DMS114 treated with DMSO at 0.1 percent for 48 hours (cell line): ENCODE measurements at regions not wholly inside any gene's neighbourhood (a gene's known extent, or its start where the extent isn't known, plus 50 kb on each side); places are given as distances from the start of the nearest gene placed in this dataset.

ENCODE experiments used
- DNase-seq: peaks from one replicate; lab custom pipeline; 2025; ENCODE audit not compliant: unreplicated experiment; lab: John Stamatoyannopoulos, UW

- DNase-seq = no peak
Measured at GRCh38 chr11:106327637-106328036, 250.2 kb downstream of the AASDHPPT start.

- no peak for DNase-seq
Measured at GRCh38 chr11:106329273-106330018, 252.0 kb downstream of the AASDHPPT start.

- DNase-seq = no peak
Measured at GRCh38 chr11:106331176-106331575, 253.7 kb downstream of the AASDHPPT start.

- no peak for DNase-seq
Measured at GRCh38 chr11:106333678-106334077, 256.2 kb downstream of the AASDHPPT start.

- no peak for DNase-seq
Measured at GRCh38 chr11:106344394-106344793, 266.9 kb downstream of the AASDHPPT start.

- no peak for DNase-seq
Measured at GRCh38 chr11:106344966-106345365, 267.5 kb downstream of the AASDHPPT start.

GRCh38 chr11:106353031-106353430, 275.6 kb downstream of the AASDHPPT start:
- DNase-seq = no peak

- DNase-seq = no peak
Measured at GRCh38 chr11:106369224-106369623, 291.8 kb downstream of the AASDHPPT start.

GRCh38 chr11:106378513-106379179, 301.2 kb downstream of the AASDHPPT start:
- DNase-seq = no peak

- no peak for DNase-seq
Measured at GRCh38 chr11:106379265-106379664, 301.8 kb downstream of the AASDHPPT start.

- DNase-seq = no peak
Measured at GRCh38 chr11:106379712-106380111, 302.2 kb downstream of the AASDHPPT start.

- DNase-seq = no peak
Measured at GRCh38 chr11:106381895-106382294, 304.4 kb downstream of the AASDHPPT start.

- DNase-seq = no peak
Measured at GRCh38 chr11:106384429-106384828, 307.0 kb downstream of the AASDHPPT start.

- DNase-seq = no peak
Measured at GRCh38 chr11:106386519-106386918, 309.1 kb downstream of the AASDHPPT start.

GRCh38 chr11:106389101-106389500, 311.6 kb downstream of the AASDHPPT start:
- no peak for DNase-seq

GRCh38 chr11:106390078-106390477, 312.6 kb downstream of the AASDHPPT start:
- DNase-seq = no peak

- no peak for DNase-seq
Measured at GRCh38 chr11:106391771-106392420, 314.4 kb downstream of the AASDHPPT start.

GRCh38 chr11:106395716-106396349, 318.4 kb downstream of the AASDHPPT start:
- no peak for DNase-seq

GRCh38 chr11:106397787-106398501, 320.5 kb downstream of the AASDHPPT start:
- no peak for DNase-seq

- no peak for DNase-seq
Measured at GRCh38 chr11:106398502-106399075, 321.1 kb downstream of the AASDHPPT start.

- no peak for DNase-seq
Measured at GRCh38 chr11:106399076-106399511, 321.6 kb downstream of the AASDHPPT start.
